GM19463 (cell line): ENCODE measurements at regions not wholly inside any gene's neighbourhood (a gene's known extent, or its start where the extent isn't known, plus 50 kb on each side); places are given as distances from the start of the nearest gene placed in this dataset.

Experiments used
- ATAC-seq: cut with Tn5 transposase; IDR thresholded peaks from one replicate; pipeline ENCODE4 v1.9.1; 2021; ENCODE audit warnings: mild to moderate bottlenecking, moderate library complexity; ENCODE audit not compliant: unreplicated experiment

DNA sequence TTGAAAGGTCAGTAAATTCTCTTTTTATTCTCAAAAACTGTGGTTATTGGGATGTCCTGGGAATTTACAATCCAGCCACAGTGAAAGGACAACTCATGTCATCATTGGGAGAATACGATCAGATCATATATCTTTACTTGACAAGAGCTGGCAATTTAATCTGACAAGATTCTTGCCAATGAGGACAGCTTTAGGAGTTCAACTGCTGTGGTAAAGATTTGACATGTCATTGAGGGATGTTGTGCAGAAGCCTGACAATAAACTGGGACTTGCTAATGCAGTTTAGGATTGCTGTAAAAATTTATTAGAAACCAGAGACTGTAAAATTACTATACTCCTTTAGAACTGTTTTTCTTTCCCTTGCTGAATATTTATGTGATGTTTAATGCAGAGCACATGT is 1131.0 kb downstream of the MAT2B start:
- ATAC-seq = no peak

DNA sequence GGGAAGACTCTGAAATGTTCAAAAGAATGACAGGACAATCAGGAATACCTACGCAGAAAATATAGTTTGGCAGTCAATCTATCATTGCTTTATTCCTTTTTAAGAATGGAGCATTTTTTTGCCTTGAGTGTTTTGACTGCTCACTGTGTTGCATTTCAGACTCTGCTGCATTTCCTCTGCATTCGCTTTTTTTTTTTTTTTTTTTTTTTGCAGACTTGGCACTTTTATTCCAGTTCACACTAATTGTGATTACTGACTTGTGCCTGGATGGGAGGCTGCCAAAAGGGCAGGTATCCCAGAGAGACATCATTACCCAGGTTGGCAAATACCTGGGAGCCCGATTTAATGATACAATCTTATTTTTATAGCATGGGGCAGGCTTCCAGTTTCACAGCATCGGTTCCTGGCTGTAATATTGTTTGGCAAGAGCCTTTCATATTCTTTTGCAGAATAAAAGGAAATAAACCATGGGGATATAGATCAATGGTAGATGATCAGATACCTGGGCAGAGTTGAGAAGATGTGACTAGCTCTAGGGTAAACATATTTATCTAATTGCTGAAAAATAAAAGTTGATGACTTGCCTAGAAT is 1132.6 kb downstream of the MAT2B start:
- ATAC-seq = no peak

DNA sequence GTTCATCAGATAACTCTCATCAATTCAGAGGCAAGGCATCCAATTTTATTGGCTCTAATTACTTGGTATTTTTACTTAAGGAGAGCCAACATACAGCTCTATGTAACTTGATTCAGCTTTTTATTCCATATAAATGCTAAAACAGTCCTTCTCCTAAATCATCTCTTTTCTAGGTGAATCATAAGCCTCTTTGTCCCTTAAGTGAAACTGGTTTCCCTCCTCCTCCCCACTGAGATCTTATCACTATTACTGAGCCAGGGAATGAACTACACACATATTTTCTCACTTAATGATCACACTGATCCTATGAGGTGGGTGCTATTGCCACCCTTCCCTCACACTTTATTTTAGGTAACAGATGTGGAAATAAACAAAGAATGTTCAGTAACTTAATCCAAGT is 1143.8 kb downstream of the MAT2B start:
- ATAC-seq = no peak

DNA sequence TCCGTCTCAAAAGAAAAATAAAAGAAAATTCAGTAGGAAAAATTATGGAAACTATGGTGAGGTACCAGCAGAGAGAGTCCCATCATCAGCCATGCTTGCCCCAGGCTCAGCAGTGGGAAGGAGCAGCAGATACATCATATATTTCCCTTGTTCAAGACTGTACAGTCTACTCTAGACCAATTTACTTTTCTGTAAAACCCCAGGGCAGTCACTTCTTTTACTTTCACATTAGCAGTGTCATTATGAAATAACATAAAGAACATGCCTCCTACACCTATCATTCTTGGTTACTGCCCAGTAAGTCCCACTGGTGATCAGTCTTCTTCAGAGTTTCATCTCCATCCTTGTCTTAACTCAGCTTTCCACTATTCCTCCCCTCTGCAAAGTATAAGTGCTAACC is 1145.0 kb downstream of the MAT2B start:
- ATAC-seq = peak; percentile 34

DNA sequence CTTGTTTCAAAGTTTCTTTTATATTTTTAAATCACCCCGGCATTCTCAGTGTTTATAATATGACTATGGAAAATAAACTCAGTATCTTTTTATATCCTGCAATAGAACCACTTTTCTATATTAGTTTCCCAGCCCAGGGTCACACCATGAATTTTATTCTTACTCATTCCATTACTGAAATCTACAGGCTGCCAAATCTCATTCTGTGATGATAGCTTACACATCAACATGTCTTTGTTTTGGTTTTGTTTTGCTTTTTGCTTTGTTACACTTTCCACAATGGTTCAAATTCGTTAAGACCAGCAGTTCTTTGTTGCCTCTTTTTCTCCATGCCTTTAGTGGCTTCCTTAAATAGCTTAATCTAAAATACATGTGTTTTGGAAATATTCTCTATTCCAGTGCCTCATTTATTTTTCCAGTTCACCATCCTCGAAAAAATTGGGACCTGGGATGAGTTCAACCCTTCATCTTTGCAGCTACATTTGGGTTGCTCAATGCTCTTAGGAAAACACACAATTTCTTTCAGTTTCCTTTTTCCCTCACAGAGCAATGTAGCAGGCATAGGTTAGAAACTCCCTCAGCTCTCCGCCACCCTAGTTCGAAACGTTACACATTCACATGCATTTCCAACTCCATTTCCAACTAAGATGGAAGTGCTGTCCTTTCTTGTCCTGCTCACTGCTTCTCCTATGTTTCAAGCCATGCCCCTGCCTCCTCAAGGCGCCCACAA is 1146.3 kb downstream of the MAT2B start:
- ATAC-seq = peak; percentile 49

DNA sequence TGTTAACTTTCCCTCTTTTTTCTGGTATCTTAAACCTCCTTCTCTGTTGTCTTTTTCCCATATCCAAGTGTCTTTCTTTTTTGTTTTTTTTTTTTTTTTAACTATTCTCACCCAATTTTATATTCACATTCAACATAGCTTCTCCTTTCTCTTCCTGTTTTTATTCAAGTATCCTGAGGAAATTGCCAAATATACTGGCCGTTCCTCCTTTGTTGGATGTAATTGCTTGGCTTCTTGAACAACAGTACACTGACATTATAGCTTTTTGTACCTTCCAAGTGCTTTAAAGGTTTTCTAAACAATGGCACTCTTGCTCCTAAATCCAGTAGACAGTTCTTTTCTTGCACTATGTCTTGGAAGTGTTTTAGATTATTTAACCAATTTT is 1146.8 kb downstream of the MAT2B start:
- no peak for ATAC-seq

DNA sequence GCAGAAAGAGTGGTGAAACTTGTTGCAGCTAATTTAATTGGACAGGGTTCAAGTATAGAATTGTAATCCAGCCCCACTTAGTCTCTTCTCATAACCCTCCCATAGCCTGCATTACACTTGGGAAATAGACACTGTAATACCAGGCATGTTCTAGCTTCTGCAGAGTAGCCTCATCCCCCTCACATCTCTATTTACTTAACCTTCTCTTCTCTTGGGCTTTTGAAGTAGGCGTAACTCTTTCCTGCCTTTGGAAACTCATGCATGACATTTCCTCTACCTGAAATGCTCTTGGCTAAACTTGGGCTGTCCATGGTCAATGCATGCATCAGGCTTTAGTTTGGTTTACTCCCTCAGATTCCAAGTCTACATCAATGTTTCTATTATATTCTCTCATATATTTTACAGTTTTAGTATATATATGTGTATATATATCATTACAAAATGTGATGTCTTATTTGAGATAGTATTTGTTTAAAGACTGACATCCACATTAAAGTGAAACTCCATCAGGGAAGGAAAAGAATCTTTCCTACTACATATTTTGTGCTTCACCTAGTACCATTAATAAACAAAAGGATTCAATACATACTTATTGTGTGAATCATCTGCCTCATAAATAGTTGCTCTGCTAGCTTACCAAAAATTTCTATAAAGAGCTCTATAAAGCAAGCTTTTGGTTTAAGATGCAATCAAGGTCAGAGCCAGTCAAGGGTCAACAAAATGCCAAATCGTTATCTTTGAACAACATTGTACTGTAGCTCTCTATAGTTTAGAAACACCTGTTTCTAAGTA is 1158.0 kb downstream of the MAT2B start:
- ATAC-seq = no peak

DNA sequence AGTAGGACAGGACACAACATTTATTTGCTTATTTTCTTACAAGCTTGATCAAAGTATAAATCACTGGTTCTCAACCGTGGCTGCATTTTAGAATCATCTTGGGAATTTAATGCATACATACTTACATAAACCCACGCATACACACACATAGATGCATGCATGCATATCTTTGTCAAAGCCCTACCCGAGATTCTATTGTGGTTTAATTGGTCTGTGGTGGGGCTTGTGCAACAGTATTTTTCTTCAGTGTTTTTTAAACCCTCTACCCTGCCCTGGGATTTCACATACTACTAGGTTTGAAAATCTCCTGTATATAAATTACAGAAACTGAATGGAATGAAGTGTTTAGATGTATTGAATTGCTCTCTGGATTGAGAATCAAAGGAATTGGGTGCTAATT is 1166.2 kb downstream of the MAT2B start:
- ATAC-seq = no peak

DNA sequence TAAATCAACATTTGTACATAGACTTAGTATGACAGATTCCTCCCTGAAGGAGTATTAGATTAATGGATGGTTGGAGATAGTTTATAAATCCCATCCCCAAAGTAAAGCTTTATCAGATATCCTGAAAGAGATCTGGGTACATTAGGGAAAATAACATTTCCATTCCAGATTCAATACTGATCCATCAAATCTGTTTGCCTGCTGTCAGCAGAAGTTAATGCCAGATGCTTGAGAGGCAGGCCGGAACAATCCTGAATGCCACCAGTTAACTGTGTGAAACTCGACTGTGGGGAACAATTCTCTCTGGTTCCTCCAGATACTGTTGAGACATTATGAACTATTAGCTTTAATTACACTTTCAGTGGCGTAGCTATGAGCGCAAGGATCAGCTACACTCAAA is 1166.8 kb downstream of the MAT2B start:
- no peak for ATAC-seq

DNA sequence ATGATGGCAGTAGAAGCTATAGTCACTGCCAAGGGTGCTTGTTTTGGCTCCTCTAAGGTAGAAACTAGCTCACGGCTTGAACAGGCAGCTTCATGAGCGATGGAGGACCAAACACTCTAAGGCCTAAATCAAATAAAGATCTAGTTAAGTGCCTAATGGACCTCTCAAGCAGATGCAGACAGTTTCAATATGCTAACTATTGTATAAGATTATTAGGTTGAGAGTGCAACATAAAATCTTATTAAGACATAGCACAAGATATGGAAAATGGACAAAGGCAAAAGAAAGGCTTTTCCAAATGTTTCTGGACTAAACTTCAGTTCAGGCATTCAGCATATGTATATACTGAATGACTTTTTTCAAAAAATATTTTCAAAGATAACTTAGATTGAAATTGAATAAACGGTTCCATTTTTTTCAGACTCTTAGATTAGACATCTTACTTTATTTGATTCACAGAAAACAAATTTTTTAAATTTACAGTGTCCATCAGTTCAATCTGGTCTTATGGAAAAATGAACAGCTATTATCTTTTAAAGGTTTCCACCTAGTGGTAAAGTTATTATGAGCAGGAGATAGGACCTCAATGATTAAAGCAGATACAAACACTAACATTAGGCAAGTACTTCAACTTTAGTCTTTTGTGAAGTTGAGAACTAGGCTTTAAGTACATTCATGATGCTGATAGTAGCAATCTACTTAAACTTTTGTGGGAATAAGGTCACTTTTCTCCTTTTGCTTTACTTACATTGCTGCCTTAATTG is 1167.7 kb downstream of the MAT2B start:
- ATAC-seq = no peak

DNA sequence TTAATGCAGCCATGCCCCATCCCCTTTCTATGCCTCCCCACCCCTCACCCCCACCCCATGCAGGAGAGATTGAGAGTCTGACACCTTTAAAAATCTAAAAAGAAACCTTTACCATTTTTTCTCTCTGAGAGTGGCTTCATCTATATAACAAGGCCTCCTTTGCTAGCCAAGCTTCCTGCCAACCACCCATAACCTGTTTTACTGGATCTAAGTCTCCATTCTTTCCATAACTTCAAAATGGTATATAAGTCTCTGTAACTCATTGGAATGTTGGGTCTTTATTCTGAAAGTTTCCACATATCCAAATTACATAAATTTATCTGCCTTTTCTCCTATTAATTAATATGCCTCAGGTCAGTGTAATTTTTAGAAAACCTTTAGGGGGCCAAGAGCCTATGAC is 1174.0 kb downstream of the MAT2B start:
- no peak for ATAC-seq

DNA sequence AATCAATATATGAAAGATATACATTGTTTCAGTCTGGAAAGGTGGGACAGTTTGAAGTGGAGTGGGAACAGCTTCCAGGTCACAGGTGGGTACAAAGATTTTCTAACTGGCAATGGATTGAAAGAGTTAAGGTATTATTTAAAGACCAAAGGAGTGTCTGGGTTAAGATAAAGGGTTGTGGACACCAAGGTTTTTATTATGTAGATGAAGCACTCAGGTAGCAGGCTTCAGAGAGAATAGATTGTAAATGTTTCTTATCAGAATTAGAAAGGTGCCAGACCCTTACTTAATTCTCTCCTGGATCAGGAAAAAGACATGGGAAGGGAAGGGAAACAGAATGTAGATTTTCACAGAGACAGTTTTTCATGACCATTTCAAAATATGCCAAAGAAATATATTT is 1174.8 kb downstream of the MAT2B start:
- no peak for ATAC-seq

DNA sequence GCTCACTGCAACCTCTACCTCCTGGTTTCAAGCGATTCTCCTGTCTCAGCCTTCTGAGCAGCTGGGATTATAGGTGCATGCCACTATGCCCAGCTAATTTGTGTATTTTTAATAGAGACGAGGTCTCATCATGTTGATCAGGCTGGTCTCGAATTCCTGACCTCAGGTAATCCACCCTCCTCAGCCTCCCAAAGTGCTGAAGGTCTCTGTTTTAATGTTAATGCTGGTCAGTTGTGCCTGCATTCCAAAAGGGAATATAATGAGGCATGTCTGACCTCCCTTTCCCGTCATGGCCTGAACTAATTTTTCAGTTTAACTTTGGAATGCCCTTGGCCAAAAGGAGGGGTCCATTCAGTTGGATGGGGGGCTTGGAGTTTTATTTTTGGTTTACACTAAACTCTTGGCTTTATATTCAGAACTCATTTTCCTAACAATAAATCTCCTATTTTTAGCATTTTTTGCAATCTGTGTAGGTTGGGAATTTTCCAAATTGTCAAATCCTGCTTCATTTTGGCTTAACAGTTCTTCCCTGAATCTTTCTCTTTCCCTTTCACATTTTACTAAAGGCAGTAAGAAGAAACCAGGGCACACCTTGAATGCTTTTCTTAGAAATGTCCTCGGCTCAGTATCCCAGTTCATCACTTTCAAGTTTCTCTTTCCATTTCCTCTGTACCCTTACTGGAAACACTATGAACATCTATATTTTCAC is 1175.5 kb downstream of the MAT2B start:
- no peak for ATAC-seq

DNA sequence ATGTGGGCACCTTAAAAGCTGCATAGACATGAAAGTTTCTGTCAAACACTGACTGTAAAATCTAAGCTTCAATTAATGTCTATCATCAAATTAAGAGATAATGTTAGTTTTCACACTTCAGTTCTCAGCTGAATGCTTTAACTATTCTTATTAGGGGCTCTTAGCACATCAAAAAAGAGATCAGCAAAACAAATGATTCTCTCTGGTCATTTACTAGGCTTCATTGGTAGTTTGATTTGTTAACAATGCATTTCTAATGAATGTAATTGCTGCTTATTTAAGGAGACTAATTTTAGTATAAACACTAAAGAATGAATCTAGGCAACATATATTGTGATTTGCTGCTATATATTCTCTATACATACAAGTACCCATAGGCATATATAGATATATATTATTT is 1182.0 kb downstream of the MAT2B start:
- no peak for ATAC-seq

DNA sequence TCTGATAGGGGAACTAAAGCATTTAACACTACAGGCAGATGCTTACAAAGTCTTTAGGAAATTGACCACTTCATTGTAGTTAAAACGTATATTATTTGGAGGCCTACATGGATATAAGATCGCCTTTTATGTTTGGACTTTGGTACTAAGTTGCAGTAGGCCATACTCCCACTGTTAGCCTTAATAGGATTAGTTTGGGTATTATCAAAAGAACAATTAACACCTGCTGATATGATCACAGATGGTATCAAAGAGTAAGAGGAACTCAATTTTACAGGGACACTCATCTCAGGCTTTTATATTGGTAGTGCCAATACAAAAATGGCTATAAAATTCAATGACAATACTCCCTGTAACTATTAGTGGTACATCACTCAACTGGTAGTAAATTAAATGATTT is 1183.0 kb downstream of the MAT2B start:
- no peak for ATAC-seq

DNA sequence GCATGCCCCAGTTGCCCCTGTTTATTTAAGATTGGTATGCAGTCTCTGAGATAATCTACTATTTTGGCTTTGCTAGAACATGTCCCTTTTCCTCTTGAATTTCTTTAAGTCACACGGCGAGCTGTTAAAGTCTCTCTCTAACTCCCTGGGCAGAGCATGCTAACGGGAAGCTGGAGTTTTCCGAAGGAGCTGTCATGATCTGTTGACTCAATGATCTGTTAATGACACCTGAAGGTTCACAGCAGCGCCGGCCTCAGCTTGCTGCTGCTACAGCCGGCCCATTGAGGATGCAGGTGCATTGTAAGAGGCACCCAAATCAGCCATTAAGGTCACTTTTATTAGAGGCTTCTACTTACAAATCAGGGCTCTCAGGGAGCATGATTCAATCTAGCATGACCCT is 1203.4 kb downstream of the MAT2B start:
- ATAC-seq = no peak

DNA sequence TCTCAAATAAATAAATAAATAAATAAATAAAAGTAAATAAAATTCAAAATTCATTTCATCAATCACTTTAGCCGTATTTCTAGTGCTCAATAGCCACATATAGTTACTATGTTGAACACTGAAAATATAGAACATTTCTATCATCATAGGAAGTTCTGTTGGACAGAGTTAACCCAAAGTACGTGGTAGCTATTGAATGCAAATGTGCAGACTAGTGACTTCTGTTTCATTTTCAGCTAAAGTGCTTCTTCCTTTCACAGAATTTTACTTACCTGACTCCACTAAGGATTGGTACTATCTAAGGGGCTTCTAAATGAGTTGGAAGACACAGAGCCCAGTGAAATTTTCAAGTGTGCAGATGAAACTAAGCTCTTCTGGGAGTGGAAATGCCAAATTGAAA is 1208.3 kb downstream of the MAT2B start:
- ATAC-seq = no peak

DNA sequence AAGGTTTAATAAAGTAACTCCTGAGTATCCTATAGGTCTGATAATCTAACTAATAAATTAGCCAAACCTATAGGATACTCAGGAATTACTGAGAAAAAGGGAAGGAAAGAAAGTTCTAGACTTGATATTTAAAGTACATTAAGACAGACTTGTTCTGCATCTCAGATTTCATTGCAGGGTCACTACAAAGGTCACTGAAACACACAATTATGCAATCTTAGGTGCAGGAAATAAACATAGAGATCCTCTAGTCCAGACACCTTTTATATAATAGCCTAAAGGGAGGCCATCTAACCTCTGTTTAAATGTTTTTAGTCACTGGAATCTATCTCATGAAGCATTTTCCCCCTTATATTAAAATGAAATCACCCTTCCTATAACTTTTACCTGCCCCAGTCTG is 1215.7 kb downstream of the MAT2B start:
- ATAC-seq = no peak

DNA sequence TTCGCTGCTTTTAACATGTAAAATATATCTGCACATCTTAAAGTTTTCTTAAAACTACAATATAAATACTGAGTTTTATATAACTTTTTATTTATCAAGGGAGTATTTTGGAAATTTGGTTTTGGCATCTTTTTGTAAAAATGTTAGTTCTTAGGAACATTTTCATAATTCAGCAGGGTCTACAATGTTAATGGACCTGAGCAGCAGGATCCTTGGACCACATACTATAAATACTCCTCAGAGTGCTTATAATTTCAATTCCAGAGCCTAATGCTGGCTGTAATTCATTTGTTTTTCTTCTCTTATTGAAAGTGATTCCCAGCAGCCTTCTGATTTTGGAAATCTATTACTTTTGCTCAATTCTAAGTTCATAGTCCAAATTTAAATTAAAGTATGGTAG is 1216.2 kb downstream of the MAT2B start:
- ATAC-seq = no peak

DNA sequence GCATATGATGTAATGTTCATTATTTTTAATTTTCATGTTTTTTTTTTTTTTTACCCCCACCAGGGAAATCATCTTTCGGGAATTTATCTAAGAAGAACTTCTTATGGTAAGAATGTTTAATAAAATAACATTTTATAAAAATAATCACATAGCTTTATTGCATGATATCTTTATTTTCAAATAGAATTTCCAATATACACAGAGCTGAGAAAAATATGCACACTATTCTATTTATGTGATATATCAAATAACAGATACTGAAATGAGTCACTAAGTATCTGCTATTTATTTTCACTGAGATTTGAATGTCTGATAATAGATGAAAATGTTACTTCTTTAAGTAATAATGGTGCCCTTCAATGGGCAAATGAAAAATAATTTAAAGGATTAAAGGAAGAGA is 1217.3 kb downstream of the MAT2B start:
- ATAC-seq = no peak

DNA sequence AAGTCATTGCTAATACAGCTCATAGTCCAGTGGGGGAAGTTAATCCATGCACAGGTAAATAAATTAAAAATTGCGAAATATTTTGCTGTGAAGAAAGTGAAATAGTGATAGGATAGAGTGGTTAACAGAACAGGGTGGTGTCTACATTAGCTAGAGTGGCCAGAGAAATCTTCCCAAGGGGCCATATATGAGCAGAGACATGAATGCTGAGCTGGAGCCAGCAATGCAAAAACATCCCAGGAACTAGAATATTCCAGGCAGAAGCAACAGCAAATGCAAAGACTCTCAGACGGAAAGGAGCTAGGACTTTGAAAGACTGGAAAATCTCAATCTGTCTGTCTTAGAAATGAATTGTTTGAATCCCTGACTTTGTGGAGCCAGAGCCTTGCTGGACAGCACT is 1221.6 kb downstream of the MAT2B start:
- no peak for ATAC-seq
